ENCODE measurements at regions not wholly inside any gene's neighbourhood (a gene's known extent, or its start where the extent isn't known, plus 50 kb on each side); places are given as distances from the start of the nearest gene placed in this dataset.

GRCh38 chr3:18080198-18080689, 337.8 kb upstream of the TBC1D5 start:
- no peak for DNase-seq (ENCODE audit: low read depth in 2 of 2)

GRCh38 chr3:18079739-18080138, 337.3 kb upstream of the TBC1D5 start:
- no peak for DNase-seq (ENCODE audit: low read depth in 2 of 2)

GRCh38 chr3:18079062-18079461, 336.6 kb upstream of the TBC1D5 start:
- no peak for DNase-seq (ENCODE audit: low read depth in 2 of 2)

- DNase-seq (ENCODE audit: low read depth in 2 of 2), result no peak
These were observed 334.9 kb upstream of the TBC1D5 start for GRCh38 chr3:18077128-18077840.

- no peak for DNase-seq (ENCODE audit: low read depth in 2 of 2)
These were observed 333.9 kb upstream of the TBC1D5 start for GRCh38 chr3:18076301-18076700.

- no peak for DNase-seq (ENCODE audit: low read depth in 2 of 2)
These were observed 333.4 kb upstream of the TBC1D5 start for GRCh38 chr3:18075799-18076198.

- no peak for DNase-seq (ENCODE audit: low read depth in 2 of 2)
These were observed 329.4 kb upstream of the TBC1D5 start for GRCh38 chr3:18071833-18072232.

- no peak for DNase-seq (ENCODE audit: low read depth in 2 of 2)
These were observed 328.5 kb upstream of the TBC1D5 start for GRCh38 chr3:18070944-18071343.

- DNase-seq (ENCODE audit: low read depth in 2 of 2), result no peak
These were observed 327.8 kb upstream of the TBC1D5 start for GRCh38 chr3:18070231-18070630.

- DNase-seq (ENCODE audit: low read depth in 2 of 2), result no peak
These were observed 327.1 kb upstream of the TBC1D5 start for GRCh38 chr3:18069568-18069967.

GRCh38 chr3:18066899-18067582, 324.6 kb upstream of the TBC1D5 start:
- DNase-seq (ENCODE audit: low read depth in 2 of 2), result no peak

- no peak for DNase-seq (ENCODE audit: low read depth in 2 of 2)
These were observed 322.2 kb upstream of the TBC1D5 start for GRCh38 chr3:18064586-18064985.

GRCh38 chr3:18062657-18063025, 320.2 kb upstream of the TBC1D5 start:
- no peak for DNase-seq (ENCODE audit: low read depth in 2 of 2)

GRCh38 chr3:18061737-18062656, 319.6 kb upstream of the TBC1D5 start:
- DNase-seq (ENCODE audit: low read depth in 2 of 2), result no peak

GRCh38 chr3:18058666-18059065, 316.2 kb upstream of the TBC1D5 start:
- no peak for DNase-seq (ENCODE audit: low read depth in 2 of 2)

- no peak for DNase-seq (ENCODE audit: low read depth in 2 of 2)
These were observed 315.1 kb upstream of the TBC1D5 start for GRCh38 chr3:18057471-18058091.

GRCh38 chr3:18054625-18055024, 312.2 kb upstream of the TBC1D5 start:
- no peak for DNase-seq (ENCODE audit: low read depth in 2 of 2)

- DNase-seq (ENCODE audit: low read depth in 2 of 2), result no peak
These were observed 308.9 kb upstream of the TBC1D5 start for GRCh38 chr3:18051306-18051705.

GRCh38 chr3:18049096-18049495, 306.7 kb upstream of the TBC1D5 start:
- DNase-seq (ENCODE audit: low read depth in 2 of 2), result no peak

- DNase-seq (ENCODE audit: low read depth in 2 of 2), result no peak
These were observed 304.6 kb upstream of the TBC1D5 start for GRCh38 chr3:18047052-18047451.

- DNase-seq (ENCODE audit: low read depth in 2 of 2), result no peak
These were observed 303.9 kb upstream of the TBC1D5 start for GRCh38 chr3:18046131-18046915.
